Activated CD4-positive, alpha-beta T cell treated with anti-CD3 and anti-CD28 coated beads, Interleukin-2, amount 10 ng/mL, durations not matched to agents 24 days and 14 days (primary cell): ENCODE measurements at regions not wholly inside any gene's neighbourhood (a gene's known extent, or its start where the extent isn't known, plus 50 kb on each side); places are given as distances from the start of the nearest gene placed in this dataset.
"Not testable (repeated sequence)": the region's sequence is repeated elsewhere in the genome, so short reads cannot be mapped to it uniquely, and the experiment has no call there.

ENCODE experiments used
- DNase-seq: peaks from one replicate; pipeline ENCODE4 v3.0.0; 2022
- H3K27ac Mint-ChIP-seq: one replicate; pipeline ENCODE4 v1.8.0; 2022; ENCODE audit warnings: mild to moderate bottlenecking, mixed read lengths
- H3K27me3 Mint-ChIP-seq: one replicate; pipeline ENCODE4 v1.8.0; 2022; ENCODE audit warnings: mixed read lengths
- H3K36me3 Mint-ChIP-seq: one replicate; pipeline ENCODE4 v1.8.0; 2022; ENCODE audit warnings: low read depth, mild to moderate bottlenecking, mixed read lengths
- H3K4me1 Mint-ChIP-seq: one replicate; pipeline ENCODE4 v1.8.0; 2021; ENCODE audit warnings: mixed read lengths
- H3K4me3 Mint-ChIP-seq: one replicate; pipeline ENCODE4 v1.8.0; 2022; ENCODE audit warnings: mild to moderate bottlenecking, moderate library complexity, mixed read lengths
- H3K9me3 Mint-ChIP-seq: one replicate; pipeline ENCODE4 v1.8.0; 2021; ENCODE audit warnings: mixed read lengths
- intact Hi-C: fragments of 100-400 bp; cut with micrococcal nuclease; formaldehyde crosslinking; loops from one replicate; pipeline ENCODE4 v1.15.1; 2023

DNA sequence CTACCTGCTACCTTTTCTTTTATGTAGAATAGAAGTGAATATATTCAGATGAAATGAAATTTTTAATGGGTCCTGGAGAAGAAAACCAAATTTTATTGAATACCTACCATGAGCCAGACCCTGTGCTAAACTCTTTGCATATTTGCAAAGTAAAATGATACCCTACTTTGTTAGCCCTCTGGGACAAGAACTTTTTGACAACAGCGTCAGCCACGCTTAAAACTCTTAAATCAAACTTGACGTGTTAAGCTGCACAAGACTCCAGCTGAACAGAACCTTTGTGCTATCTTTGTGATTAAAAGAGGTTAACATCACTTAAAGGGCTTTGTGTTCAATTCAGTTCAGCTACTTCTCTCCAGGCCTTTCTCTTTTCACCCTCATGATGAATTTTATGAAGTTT, 316.5 kb downstream of the MEX3B start:
- Mint-ChIP-seq H3K4me1 (no peaks in the 10 kb centered on the region), H3K27me3 (no peaks in the 10 kb centered on the region), H3K36me3 (no peaks in the 10 kb centered on the region), H3K9me3 (no peaks in the 10 kb centered on the region), H3K4me3 (no peak overlapping the region), H3K27ac (no peak overlapping the region)
- intact Hi-C loops, result no loop called here
- no peak for DNase-seq

DNA sequence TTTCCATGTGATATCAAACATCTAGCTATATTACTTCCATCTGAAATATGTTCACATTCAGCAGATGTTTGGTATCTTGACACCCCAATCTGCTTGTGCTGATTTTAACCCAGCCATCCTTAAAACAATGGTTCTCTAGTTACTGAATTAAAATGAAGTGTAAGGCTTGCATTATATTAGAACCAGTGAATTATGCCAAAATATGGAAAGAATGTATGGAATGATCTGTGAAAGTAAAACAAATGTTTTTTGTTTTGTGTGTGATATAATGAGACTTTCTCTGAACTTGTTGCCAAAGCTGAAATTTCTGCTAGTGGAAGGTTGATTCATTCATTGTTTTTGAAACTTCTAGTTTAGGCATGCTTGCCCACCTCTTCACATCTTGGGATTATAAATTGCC, 317.1 kb downstream of the MEX3B start:
- H3K4me1 Mint-ChIP-seq, result no peaks in the 10 kb centered on the region
- intact Hi-C loops, result no loop called here
- no peaks in the 10 kb centered on the region for H3K27me3 Mint-ChIP-seq
- H3K36me3 Mint-ChIP-seq, result no peaks in the 10 kb centered on the region
- H3K27ac Mint-ChIP-seq, result no peak overlapping the region
- H3K4me3 Mint-ChIP-seq, result no peak overlapping the region
- no peaks in the 10 kb centered on the region for H3K9me3 Mint-ChIP-seq
- no peak for DNase-seq

DNA sequence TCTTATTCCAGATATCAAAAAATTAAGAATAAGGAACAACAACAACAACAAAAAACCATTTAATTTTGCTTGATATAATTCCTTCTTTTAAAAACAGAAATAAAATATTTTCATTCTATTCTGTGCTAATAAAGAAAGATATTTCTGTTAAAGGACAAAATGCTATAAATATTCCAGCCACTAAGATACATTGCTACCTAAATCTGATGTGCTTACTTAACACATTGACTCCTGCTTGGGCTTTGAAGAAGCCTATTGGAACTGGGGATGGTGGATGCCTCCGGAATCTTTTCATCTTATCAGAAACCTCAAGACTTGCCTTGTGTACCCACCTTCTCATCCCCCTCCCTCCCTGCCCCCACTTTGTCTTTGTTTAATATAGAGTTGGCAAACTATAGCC, 320.2 kb downstream of the MEX3B start:
- Mint-ChIP-seq H3K36me3 (no peaks in the 10 kb centered on the region), H3K9me3 (no peaks in the 10 kb centered on the region), H3K4me3 (no peak overlapping the region), H3K4me1 (no peaks in the 10 kb centered on the region), H3K27me3 (no peaks in the 10 kb centered on the region), H3K27ac (no peak overlapping the region)
- DNase-seq, result no peak
- intact Hi-C loops, result no loop called here

DNA sequence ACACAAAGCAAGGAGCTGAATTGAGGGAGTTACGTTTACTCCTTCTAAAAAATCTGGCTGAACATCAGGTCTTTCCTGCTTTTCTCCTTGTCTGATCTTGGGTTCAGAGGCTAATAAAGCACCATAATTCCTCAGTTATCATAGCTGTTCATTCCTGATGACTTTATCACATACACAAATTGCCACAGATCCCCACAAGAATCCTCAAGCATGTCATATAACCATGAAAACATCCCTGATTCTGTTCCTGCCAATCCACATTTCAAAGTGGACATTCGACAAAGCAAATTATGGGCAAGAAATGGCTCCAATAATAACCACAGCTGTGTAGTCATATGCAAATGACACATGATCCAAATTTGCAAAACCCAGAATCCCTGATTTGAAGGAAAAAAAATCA, 321.3 kb downstream of the MEX3B start:
- intact Hi-C loops, result no loop called here
- DNase-seq, result no peak
- no peaks in the 10 kb centered on the region for H3K27me3 Mint-ChIP-seq
- H3K4me3 Mint-ChIP-seq, result no peak overlapping the region
- no peaks in the 10 kb centered on the region for H3K36me3 Mint-ChIP-seq
- no peak overlapping the region for H3K27ac Mint-ChIP-seq
- H3K9me3 Mint-ChIP-seq, result no peaks in the 10 kb centered on the region
- H3K4me1 Mint-ChIP-seq, result no peaks in the 10 kb centered on the region

DNA sequence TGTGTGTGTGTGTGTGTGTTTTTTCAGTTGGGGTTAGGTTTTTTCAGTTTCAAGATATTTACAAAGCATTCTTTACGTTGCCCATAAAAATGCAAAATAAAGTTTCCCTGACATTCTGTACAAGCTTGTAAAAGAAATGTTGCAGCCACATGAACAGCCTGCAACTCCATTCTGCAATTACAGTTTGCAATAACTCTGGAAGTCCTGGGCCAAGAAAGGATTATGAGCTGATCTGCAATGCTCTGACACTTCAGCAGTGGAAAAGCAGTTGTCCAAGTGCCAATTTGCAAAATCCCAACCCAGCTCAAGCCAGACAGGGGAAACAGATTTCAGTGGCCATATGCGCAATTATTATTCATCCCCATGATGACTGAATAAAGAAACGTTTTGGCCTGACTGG, 322.1 kb downstream of the MEX3B start:
- H3K4me1 Mint-ChIP-seq, result no peaks in the 10 kb centered on the region
- no peaks in the 10 kb centered on the region for H3K36me3 Mint-ChIP-seq
- H3K9me3 Mint-ChIP-seq, result no peaks in the 10 kb centered on the region
- no peaks in the 10 kb centered on the region for H3K27me3 Mint-ChIP-seq
- no peak for DNase-seq
- H3K4me3 Mint-ChIP-seq, result no peak overlapping the region
- no peak overlapping the region for H3K27ac Mint-ChIP-seq
- intact Hi-C loops, result no loop called here

DNA sequence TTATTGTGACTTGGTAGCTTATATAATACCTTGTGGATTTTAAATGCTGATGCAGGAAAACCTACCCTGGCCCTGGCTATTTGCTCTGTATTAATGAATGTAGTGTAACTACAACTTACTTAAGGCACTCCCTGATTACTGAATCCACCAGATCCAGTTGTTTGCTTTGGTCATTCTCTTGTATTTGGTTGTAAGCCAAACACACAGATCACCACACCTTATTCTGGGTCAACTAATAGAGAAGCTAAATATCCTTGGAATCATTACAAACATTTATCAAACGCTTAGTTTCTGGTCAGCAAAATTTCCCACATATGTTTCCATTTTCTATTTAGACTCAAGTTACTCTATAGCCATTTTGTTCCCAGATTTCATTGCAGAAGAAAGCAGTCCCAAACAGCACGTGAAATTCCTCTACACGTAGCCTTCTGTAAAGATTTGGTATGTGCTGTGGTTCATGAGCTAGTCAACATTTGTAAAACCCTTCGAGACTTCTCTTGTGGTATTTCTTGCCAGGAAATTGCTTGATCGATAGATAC, 322.6 kb downstream of the MEX3B start:
- Mint-ChIP-seq H3K4me3 (no peak overlapping the region), H3K9me3 (no peaks in the 10 kb centered on the region), H3K4me1 (no peaks in the 10 kb centered on the region), H3K27me3 (no peaks in the 10 kb centered on the region), H3K36me3 (no peaks in the 10 kb centered on the region), H3K27ac (no peak overlapping the region)
- DNase-seq, result no peak
- intact Hi-C loops, result no loop called here

DNA sequence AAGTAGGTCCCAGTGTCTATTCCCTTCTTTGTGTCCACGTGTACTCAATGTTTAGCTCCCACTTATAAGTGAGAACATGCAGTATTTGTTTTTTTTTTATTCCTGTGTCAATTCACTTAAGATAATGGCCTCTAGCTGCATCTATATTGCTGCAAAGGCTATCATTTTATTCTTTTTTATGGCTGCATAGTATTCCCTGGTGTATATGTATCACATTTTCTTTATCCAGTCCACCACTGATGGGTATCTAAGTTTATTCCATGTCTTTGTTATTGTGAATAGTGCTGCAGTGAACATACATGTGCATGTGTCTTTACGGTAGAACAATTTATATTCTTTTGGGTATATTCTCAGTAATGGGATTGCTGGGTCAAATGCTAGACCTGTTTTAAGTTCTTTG, 329.4 kb downstream of the MEX3B start:
- H3K27ac Mint-ChIP-seq, H3K9me3 Mint-ChIP-seq, intact Hi-C loops, H3K27me3 Mint-ChIP-seq, H3K36me3 Mint-ChIP-seq, H3K4me1 Mint-ChIP-seq, DNase-seq, H3K4me3 Mint-ChIP-seq: not testable (repeated sequence)

DNA sequence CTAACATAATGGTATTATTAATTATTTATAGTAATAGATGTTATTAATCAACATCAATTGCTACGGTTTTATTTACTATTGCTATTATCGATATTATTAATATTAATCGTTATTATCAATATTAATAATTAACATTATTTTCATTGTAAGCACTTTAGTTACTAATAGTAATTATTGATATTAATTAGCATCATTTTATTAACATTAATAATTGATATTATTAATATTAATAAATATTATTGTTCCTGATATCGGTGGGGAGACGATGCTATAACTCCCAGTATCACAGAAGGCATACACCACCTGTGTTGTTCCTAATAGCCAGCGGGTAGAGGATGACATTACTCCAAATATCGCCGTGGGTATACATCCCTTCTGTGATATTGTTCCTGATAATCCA, 335.5 kb downstream of the MEX3B start:
- no peak for DNase-seq
- Mint-ChIP-seq H3K27ac (no peak overlapping the region), H3K36me3 (no peaks in the 10 kb centered on the region), H3K27me3 (no peaks in the 10 kb centered on the region), H3K4me3 (no peak overlapping the region), H3K9me3 (no peaks in the 10 kb centered on the region), H3K4me1 (no peaks in the 10 kb centered on the region)
- intact Hi-C loops, result no loop called here

DNA sequence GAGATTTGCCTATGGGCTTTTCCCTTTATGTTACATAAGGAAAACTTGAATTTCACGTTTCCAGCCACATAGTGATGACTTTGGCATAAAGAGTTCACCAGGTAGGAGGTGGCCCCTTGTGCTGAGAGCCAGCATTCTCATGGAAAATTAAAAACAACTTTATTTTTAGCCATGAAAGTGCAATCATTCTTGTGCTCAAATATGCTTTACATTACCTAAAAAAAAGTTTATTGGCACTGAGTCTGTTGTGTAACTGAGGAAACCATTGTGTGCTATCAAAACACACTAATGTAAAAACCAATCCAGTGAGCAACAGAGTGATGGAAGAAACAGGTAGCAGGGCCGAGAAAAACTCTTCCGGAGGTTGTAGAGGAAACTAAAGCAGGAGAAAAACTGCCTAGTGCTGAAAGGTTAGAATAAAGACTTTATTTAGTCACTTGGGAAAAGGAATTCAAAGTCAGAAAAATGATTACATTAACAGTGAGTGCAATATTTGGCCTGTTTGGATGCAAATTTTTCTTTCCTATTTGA, 332.9 kb upstream of the TMC3 start:
- H3K9me3 Mint-ChIP-seq, intact Hi-C loops, DNase-seq, H3K4me3 Mint-ChIP-seq, H3K27ac Mint-ChIP-seq, H3K4me1 Mint-ChIP-seq, H3K36me3 Mint-ChIP-seq, H3K27me3 Mint-ChIP-seq: not testable (repeated sequence)

DNA sequence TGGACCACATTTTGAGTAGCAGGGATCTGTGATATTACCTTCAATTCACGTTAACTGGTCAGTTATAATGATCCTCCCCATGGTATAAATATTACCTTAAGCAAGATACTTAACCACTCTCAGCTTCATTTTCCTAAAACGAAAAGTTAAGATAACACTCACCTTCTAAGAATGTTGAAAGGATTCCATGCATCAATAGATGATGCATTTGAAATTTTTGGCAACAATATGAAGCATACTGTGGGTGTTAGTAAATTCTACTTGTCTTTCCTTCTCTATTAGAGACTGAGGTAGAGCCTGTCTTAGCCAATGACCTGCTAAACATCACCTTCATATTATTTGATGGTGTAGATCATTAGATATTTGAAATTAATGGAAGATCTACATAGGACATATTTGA, 331.7 kb upstream of the TMC3 start:
- DNase-seq, H3K9me3 Mint-ChIP-seq, H3K27ac Mint-ChIP-seq, H3K27me3 Mint-ChIP-seq, H3K4me1 Mint-ChIP-seq, H3K36me3 Mint-ChIP-seq, intact Hi-C loops, H3K4me3 Mint-ChIP-seq: not testable (repeated sequence)

DNA sequence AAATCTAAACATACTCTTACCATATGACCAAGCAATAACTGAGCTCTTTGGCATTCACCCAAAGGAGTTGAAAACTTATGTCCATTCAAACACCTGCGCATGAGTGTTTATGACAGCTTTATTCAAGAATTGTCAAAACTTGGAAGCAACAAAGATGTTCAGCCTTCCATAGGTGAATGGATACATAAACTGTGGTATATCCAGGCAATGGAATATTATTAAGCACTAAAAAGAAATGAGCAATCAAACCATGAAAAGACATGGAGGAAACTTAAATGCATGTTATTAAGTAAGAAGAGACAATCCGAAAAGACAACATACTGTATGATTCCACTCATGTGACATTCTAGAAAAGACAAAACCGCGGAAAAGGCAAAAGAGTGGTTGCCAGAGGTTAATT, 312.0 kb upstream of the TMC3 start:
- no peak for DNase-seq
- H3K9me3 Mint-ChIP-seq, result no peaks in the 10 kb centered on the region
- no peaks in the 10 kb centered on the region for H3K4me1 Mint-ChIP-seq
- H3K27ac Mint-ChIP-seq, result no peak overlapping the region
- peaks cover 4% of the 10 kb centered on the region for H3K27me3 Mint-ChIP-seq
- H3K4me3 Mint-ChIP-seq, result no peak overlapping the region
- no peaks in the 10 kb centered on the region for H3K36me3 Mint-ChIP-seq
- intact Hi-C loops, result no loop called here

DNA sequence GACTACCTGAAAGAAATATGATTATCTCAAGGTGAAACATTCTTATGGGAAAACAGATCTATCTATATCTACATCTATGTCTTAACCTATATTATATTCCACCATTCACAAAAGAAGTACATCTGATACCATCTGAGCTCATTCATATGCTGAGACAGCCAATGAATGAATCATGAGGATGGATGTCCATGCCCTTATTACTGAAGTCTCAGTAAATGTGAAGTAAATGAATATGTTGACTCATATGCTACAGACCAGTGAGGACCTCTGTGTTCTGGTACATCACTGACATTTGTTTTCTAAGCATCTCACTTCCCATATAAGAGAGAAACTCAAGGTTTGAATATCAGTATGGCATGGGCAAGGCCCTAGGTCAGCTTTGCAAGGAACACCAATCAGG, 311.2 kb upstream of the TMC3 start:
- Mint-ChIP-seq H3K27me3 (peaks cover 4% of the 10 kb centered on the region), H3K36me3 (no peaks in the 10 kb centered on the region), H3K4me1 (no peaks in the 10 kb centered on the region), H3K4me3 (no peak overlapping the region), H3K9me3 (peaks cover under 1% of the 10 kb centered on the region), H3K27ac (no peak overlapping the region)
- intact Hi-C loops, result no loop called here
- DNase-seq, result no peak

DNA sequence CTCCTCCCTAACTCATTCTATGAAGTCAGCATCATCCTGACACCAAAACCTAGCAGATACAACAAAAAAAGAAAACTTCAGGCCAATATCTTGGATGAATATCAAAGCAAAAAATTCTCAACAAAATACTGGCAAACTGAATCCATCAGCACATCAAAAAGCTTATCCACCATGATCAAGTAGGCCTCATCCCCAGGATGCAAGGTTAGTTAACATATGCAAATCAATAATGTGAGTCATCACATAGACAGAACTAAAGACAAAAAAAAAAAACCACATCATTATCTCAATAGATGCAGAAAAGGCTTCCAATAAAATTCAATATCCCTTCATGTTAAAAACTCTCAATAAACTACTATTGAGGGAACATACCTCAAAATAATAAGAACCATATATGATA, 306.8 kb upstream of the TMC3 start:
- Mint-ChIP-seq H3K4me3 (no peak overlapping the region), H3K36me3 (no peaks in the 10 kb centered on the region), H3K4me1 (no peaks in the 10 kb centered on the region), H3K27me3 (peaks cover 6% of the 10 kb centered on the region), H3K27ac (no peak overlapping the region), H3K9me3 (peaks cover 11% of the 10 kb centered on the region)
- DNase-seq, result no peak
- intact Hi-C loops, result no loop called here

DNA sequence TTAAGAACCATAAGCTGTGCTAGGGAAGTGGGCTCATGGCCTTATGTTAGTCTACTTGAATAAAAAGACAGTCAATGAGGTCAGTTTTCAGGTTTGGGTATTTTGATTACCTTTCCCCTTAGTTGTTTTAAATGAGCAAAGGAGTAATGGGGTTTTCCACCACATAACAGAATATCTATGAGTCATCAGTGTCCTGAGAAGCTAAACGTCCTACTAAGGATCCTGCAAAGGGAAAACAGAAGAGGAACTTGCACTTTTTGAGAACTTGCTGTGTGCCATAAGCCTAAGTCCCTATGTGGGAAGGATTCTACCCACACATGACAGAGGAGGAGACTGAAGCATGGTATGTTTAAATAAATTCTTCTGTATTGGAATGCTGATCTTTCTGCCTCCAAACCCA, 292.8 kb upstream of the TMC3 start:
- no peak overlapping the region for H3K27ac Mint-ChIP-seq
- no peaks in the 10 kb centered on the region for H3K4me1 Mint-ChIP-seq
- H3K4me3 Mint-ChIP-seq, result no peak overlapping the region
- DNase-seq, result no peak
- no peaks in the 10 kb centered on the region for H3K9me3 Mint-ChIP-seq
- H3K27me3 Mint-ChIP-seq, result no peaks in the 10 kb centered on the region
- intact Hi-C loops, result no loop called here
- no peaks in the 10 kb centered on the region for H3K36me3 Mint-ChIP-seq

DNA sequence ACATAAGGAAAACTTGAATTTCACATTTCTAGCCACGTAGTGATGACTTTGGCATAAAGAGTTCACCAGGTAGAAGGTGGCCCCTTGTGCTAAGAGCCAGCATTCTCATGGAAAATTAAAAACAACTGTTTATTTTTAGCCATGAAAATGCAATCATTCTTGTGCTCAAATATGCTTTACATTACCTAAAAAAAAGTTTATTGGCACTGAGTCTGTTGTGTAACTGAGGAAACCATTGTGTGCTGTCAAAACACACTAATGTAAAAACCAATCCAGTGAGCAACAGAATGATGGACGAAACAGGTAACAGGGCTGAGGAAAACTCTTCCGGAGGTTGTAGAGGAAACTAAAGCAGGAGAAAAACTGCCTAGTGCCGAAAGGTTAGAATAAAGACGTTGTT, 287.0 kb upstream of the TMC3 start:
- no peak for DNase-seq
- intact Hi-C loops, result no loop called here
- Mint-ChIP-seq H3K27me3 (peaks cover 6% of the 10 kb centered on the region), H3K4me3 (no peak overlapping the region), H3K4me1 (no peaks in the 10 kb centered on the region), H3K36me3 (no peaks in the 10 kb centered on the region), H3K9me3 (no peaks in the 10 kb centered on the region), H3K27ac (no peak overlapping the region)
